Activated T-cell treated with anti-CD3 and anti-CD28 coated beads, Interleukin-2, amount 50 U/mL, for 24 hours (primary cell): ENCODE measurements at regions not wholly inside any gene's neighbourhood (a gene's known extent, or its start where the extent isn't known, plus 50 kb on each side); places are given as distances from the start of the nearest gene placed in this dataset.
A peak's percentile ranks its signal among the peaks of the same experiment; 100 is the strongest.

Experiments
- DNase-seq: peaks from one replicate; pipeline ENCODE4 v3.0.0-alpha.2; 2020
- H3K27ac Mint-ChIP-seq: 2 replicates; pipeline ENCODE4 v1.8.0; 2020; ENCODE audit warnings: mild to moderate bottlenecking, mixed read lengths
- H3K27me3 Mint-ChIP-seq: 2 replicates; pipeline ENCODE4 v1.8.0; 2020; ENCODE audit warnings: mixed read lengths
- H3K36me3 Mint-ChIP-seq: 2 replicates; pipeline ENCODE4 v1.8.0; 2020; ENCODE audit warnings: low read depth, mixed read lengths
- H3K4me1 Mint-ChIP-seq: 2 replicates; pipeline ENCODE4 v1.8.0; 2020; ENCODE audit warnings: low read depth, mixed read lengths
- H3K4me3 Mint-ChIP-seq: 2 replicates; pipeline ENCODE4 v1.8.0; 2020; ENCODE audit warnings: mild to moderate bottlenecking, moderate library complexity, mixed read lengths
- H3K9me3 Mint-ChIP-seq: 2 replicates; pipeline ENCODE4 v1.8.0; 2020; ENCODE audit warnings: mixed read lengths

GRCh38 chr14:101707068-101707842 is 54.3 kb upstream of the PPP2R5C start:
- H3K4me1 Mint-ChIP-seq, result peaks cover 42% of the 10 kb centered on the region
- H3K27me3 Mint-ChIP-seq, result no peaks in the 10 kb centered on the region
- H3K4me3 Mint-ChIP-seq, result no peak overlapping the region
- DNase-seq, result peak; percentile 75
- H3K9me3 Mint-ChIP-seq, result no peaks in the 10 kb centered on the region
- H3K27ac Mint-ChIP-seq, result peak overlapping the region; percentile 88
- no peaks in the 10 kb centered on the region for H3K36me3 Mint-ChIP-seq

GRCh38 chr14:101707863-101708620 is 53.5 kb upstream of the PPP2R5C start:
- Mint-ChIP-seq H3K27ac (peak overlapping the region; percentile 88), H3K9me3 (no peaks in the 10 kb centered on the region), H3K4me3 (no peak overlapping the region), H3K36me3 (no peaks in the 10 kb centered on the region), H3K4me1 (peaks cover 42% of the 10 kb centered on the region), H3K27me3 (no peaks in the 10 kb centered on the region)
- DNase-seq, result no peak

GRCh38 chr14:101708853-101709532 is 52.5 kb upstream of the PPP2R5C start:
- peaks cover 46% of the 10 kb centered on the region for H3K4me1 Mint-ChIP-seq
- no peaks in the 10 kb centered on the region for H3K36me3 Mint-ChIP-seq
- no peaks in the 10 kb centered on the region for H3K9me3 Mint-ChIP-seq
- H3K27me3 Mint-ChIP-seq, result no peaks in the 10 kb centered on the region
- H3K27ac Mint-ChIP-seq, result no peak overlapping the region
- H3K4me3 Mint-ChIP-seq, result no peak overlapping the region
- no peak for DNase-seq

DNA sequence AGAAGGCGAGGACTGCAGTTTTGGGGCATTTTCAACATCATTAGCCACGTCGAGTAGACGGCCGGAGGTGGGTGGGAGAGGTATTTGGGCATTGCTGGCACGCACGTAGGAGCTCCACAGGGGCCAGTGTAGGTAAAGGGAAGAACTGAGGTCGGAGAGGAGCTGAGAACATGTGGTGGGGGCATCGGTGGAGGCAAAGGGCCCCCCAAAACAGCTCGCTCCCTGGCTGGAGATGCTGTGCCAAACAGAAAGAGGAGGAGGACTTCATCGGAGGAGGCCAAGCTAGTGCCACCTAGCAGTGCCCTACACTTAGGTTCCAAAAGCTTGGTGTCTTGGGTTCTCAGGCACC is 52.0 kb upstream of the PPP2R5C start:
- Mint-ChIP-seq H3K36me3 (no peaks in the 10 kb centered on the region), H3K4me1 (peaks cover 42% of the 10 kb centered on the region), H3K27me3 (no peaks in the 10 kb centered on the region), H3K27ac (no peak overlapping the region), H3K9me3 (no peaks in the 10 kb centered on the region), H3K4me3 (no peak overlapping the region)
- no peak for DNase-seq

DNA sequence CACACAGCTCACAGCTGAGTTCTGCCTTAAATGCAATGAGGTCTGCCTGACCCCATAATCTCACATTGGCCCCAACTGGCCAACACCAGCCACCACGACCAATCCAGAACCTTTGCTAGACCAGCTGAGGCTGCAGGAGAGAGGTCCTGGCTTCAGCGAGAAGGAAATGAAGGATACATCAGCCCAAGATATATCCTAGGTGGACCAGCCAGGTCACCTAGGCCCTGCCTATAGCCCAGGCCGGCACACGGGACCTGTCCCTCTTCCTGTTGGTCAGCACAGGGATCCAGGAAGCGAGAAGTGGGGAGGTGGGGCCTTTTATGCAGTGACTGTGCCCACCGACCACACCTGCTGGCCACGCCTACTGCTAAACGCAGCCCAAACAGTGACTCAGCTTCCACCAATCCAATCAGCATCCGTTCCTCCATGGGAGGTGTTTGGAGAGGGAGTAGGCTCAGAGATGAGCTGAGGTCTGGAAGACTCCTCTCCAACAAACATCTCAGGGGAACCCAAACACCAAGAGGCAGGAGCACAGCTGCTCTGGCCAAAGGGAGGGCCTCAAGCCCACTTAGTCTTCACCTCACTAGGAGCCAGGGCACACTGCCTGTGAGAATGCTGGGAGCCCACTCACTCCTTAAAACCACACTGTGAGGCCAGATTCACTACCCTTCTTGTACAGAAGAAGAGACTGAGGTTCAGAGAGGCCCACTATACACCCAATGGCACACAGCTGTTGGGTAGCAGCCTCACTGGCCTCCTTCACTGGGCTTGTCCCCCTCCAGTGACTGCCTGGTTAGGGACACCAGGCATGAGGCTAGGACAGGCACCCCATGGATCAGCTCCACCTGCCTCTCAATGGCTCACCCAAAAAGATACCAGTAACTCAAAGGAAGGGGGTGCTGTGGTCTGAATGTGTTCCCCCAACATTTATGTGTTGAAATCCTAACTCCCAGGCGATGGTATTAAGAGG is 51.3 kb upstream of the PPP2R5C start:
- DNase-seq, result no peak
- no peak overlapping the region for H3K4me3 Mint-ChIP-seq
- no peaks in the 10 kb centered on the region for H3K9me3 Mint-ChIP-seq
- peaks cover 39% of the 10 kb centered on the region for H3K4me1 Mint-ChIP-seq
- no peaks in the 10 kb centered on the region for H3K36me3 Mint-ChIP-seq
- no peaks in the 10 kb centered on the region for H3K27me3 Mint-ChIP-seq
- peak overlapping the region; percentile 63 for H3K27ac Mint-ChIP-seq

GRCh38 chr14:101711041-101711856 is 50.3 kb upstream of the PPP2R5C start:
- H3K27ac Mint-ChIP-seq, result peak overlapping the region; percentile 63
- H3K9me3 Mint-ChIP-seq, result no peaks in the 10 kb centered on the region
- no peak overlapping the region for H3K4me3 Mint-ChIP-seq
- H3K27me3 Mint-ChIP-seq, result no peaks in the 10 kb centered on the region
- no peak for DNase-seq
- H3K36me3 Mint-ChIP-seq, result no peaks in the 10 kb centered on the region
- peaks cover 38% of the 10 kb centered on the region for H3K4me1 Mint-ChIP-seq
